Gastroesophageal sphincter (tissue), 4 donors: ENCODE measurements at regions not wholly inside any gene's neighbourhood (a gene's known extent, or its start where the extent isn't known, plus 50 kb on each side); places are given as distances from the start of the nearest gene placed in this dataset.

Experiments used
- ATAC-seq: fragments of 150-250 bp; one replicate; pipeline ENCODE4 v1.9.1; 2016; ENCODE audit warnings: mild to moderate bottlenecking, moderate library complexity
- H3K27ac ChIP-seq, 4 donors: fragments of 200-600 bp; sonication (generic) in 3 of 4; 1 replicate in 3 of 4; 2 replicates in 1 of 4; pipeline ENCODE4 v1.5.1; 2016 to 2019
- H3K27me3 ChIP-seq: fragments of 200-600 bp; sonication (generic); one replicate; pipeline ENCODE4 v1.5.1; 2019
- H3K36me3 ChIP-seq, 2 donors: fragments of 200-600 bp; sonication (generic); one replicate each; pipeline ENCODE4 v1.5.1; 2019; ENCODE audit warnings: control low read depth in 1 of 2
- H3K4me1 ChIP-seq, 3 donors: fragments of 200-600 bp; sonication (generic); 1 replicate in 2 of 3; 2 replicates in 1 of 3; pipeline ENCODE4 v1.5.1; 2016 to 2019; ENCODE audit warnings: control low read depth in 2 of 3
- H3K4me3 ChIP-seq, 2 donors: fragments of 200-600 bp; sonication (generic); one replicate each; pipeline ENCODE4 v1.5.1; 2019; ENCODE audit warnings: mild to moderate bottlenecking in 1 of 2, moderate library complexity in 1 of 2
- H3K9me3 ChIP-seq, 3 donors: fragments of 200-600 bp; sonication (generic); one replicate each; pipeline ENCODE4 v1.5.1; 2017 to 2019; ENCODE audit warnings: control low read depth in 2 of 3
- EP300 ChIP-seq: sonication (generic); formaldehyde crosslinking; IDR thresholded peaks from one replicate; pipeline ENCODE4 v1.6.1; 2017; ENCODE audit warnings: antibody characterized with exemption, mild to moderate bottlenecking
- POLR2A ChIP-seq, 2 donors: fragments of 450-650 bp; IDR thresholded peaks; one replicate each; pipeline ENCODE4 v1.6.1; 2017; ENCODE audit warnings: antibody characterized with exemption in 2 of 2, mild to moderate bottlenecking in 2 of 2, moderate library complexity in 1 of 2
- POLR2AphosphoS5 ChIP-seq: sonication (generic); formaldehyde crosslinking; IDR thresholded peaks from one replicate; pipeline ENCODE4 v1.6.1; 2017; ENCODE audit warnings: antibody characterized with exemption
- WGBS, 2 donors: methylation state at CpG; one replicate each; pipeline ENCODE4 v1.1.5; 2018; ENCODE audit warnings: low coverage in 1 of 2; 5-methylcytosine and 5-hydroxymethylcytosine counted together
- TF ChIP-seq, protein P1 (sequence below), 4 experiments: fragments of 200-600 bp in 2 of 4; fragments of 450-650 bp in 2 of 4; sonication (generic) in 1 of 4; IDR thresholded peaks; one replicate each; pipeline ENCODE4 v1.5.1; 2017 to 2019; ENCODE audit warnings: antibody characterized with exemption in 4 of 4, mild to moderate bottlenecking in 2 of 4, moderate library complexity in 2 of 4

DNA sequence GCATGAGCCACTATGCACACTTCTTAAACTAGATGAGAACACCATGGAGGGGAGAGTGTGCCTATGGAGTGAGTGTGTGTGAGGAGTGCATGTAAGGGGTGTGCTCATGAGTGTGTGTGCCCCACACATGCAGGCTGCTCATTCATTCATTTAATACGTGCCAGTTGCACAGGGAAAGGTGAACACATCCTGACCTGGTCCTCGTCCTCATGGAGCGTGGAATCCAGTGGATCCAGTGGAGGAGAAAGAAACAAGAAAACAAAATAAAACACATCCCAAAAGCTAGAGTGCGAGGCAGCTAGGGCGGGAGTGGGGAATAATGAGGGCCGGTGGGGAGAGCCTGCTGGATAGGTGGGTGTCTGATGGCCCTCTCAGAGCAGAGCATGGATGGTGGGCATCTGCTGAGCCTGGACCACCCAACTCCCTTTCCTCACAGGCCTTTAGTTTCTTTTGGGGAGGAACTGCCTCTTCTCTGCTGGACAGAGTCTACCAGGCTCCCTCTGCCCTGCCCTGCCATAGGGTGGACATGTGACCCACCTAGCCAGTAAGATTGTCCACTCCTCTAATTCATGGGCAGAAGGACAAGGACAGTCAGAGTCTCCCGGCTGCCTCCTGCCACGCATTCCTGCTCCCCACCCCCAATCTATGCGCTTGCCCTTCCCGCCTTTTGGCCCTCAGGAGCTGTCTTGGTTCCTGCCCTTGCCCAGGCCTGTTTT, 204.3 kb downstream of the RAB11FIP4 start:
- peaks cover 4 to 18% (median 6%) of the 10 kb centered on the region in 3 donors for H3K4me1 ChIP-seq
- 84 to 90% methylated on average over 4 to 6 of the region's 10 CpGs for WGBS, 2 donors
- ATAC-seq: no peak

DNA sequence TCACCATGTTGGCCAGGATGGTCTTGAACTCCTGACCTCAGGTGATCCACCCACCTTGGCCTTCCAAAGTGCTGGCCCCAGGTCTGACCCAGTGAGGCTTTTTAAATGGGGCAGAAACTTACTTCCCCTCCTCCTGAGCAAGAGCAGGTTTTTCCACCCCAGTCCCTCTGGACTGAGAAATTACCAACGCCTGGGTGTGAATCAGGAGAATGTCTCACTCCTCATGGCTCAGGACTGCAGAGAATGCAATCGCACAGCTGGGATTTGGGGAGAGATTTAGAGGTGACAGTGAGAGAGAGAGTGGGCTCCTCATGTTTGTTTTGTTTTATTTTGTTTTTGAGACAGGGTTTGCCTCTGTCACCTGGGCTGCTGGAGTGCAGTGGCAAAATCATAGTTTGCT, 203.6 kb downstream of the RAB11FIP4 start:
- peaks cover 4 to 18% (median 6%) of the 10 kb centered on the region in 3 donors for H3K4me1 ChIP-seq
- TF ChIP-seq EP300: no peak
- TF ChIP-seq POLR2A (IDR thresholded peaks at IDR 0.05): no peak
- TF ChIP-seq, protein P1, sequence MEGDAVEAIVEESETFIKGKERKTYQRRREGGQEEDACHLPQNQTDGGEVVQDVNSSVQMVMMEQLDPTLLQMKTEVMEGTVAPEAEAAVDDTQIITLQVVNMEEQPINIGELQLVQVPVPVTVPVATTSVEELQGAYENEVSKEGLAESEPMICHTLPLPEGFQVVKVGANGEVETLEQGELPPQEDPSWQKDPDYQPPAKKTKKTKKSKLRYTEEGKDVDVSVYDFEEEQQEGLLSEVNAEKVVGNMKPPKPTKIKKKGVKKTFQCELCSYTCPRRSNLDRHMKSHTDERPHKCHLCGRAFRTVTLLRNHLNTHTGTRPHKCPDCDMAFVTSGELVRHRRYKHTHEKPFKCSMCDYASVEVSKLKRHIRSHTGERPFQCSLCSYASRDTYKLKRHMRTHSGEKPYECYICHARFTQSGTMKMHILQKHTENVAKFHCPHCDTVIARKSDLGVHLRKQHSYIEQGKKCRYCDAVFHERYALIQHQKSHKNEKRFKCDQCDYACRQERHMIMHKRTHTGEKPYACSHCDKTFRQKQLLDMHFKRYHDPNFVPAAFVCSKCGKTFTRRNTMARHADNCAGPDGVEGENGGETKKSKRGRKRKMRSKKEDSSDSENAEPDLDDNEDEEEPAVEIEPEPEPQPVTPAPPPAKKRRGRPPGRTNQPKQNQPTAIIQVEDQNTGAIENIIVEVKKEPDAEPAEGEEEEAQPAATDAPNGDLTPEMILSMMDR (IDR thresholded peaks at IDR 0.05): no peak
- TF ChIP-seq POLR2AphosphoS5: no peak
- H3K9me3 ChIP-seq: no peaks in the 10 kb centered on the region
- peak overlapping the region in 2 of 4 donors; percentile 1 to 74 for H3K27ac ChIP-seq
- 46 to 80% methylated on average over 1 to 2 of the region's 2 CpGs for WGBS, 2 donors
- no peaks in the 10 kb centered on the region for H3K27me3 ChIP-seq
- H3K4me3 ChIP-seq: no peak overlapping the region
- no peak for ATAC-seq
- peaks cover 0 to 24% of the 10 kb centered on the region in 2 donors for H3K36me3 ChIP-seq

More for the DNA sequence above, 204.3 kb downstream of the RAB11FIP4 start:
- no peaks in the 10 kb centered on the region for H3K9me3 ChIP-seq
- peak overlapping the region; percentile 18 to 74 (median 72) for H3K27ac ChIP-seq
- H3K4me3 ChIP-seq: no peak overlapping the region
- no peaks in the 10 kb centered on the region for H3K27me3 ChIP-seq
- peaks cover 0 to 24% of the 10 kb centered on the region in 2 donors for H3K36me3 ChIP-seq
- TF ChIP-seq POLR2AphosphoS5: no peak
- TF ChIP-seq, protein P1 (IDR thresholded peaks at IDR 0.05): no peak
- no peak for TF ChIP-seq EP300
- no peak for TF ChIP-seq POLR2A (IDR thresholded peaks at IDR 0.05)

DNA sequence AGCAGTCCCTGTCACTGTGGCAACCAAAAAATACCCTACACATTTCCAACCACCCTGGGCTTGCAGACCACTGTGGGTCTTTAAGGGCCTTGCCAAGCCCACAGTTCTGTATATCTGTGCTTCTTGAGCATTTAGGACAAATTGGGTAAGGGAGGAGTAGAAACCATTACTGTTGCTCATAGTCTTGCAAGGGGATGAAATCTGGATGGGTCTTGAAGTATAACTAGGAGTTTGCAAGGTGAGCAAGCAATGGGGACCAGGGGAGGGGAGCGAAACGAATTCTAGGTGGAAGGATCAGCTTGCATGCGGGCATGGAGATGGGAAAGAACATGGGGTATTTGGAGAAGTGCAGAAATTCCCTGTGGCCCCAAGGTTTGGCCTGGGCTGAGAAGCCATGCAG, 202.9 kb downstream of the RAB11FIP4 start:
- peaks cover 4 to 18% (median 6%) of the 10 kb centered on the region in 3 donors for H3K4me1 ChIP-seq
- no peak for ATAC-seq
- H3K27me3 ChIP-seq: no peaks in the 10 kb centered on the region
- 95 to 98% methylated on average over 3 of the region's 3 CpGs for WGBS, 2 donors
- TF ChIP-seq EP300: no peak
- no peak for TF ChIP-seq POLR2A (IDR thresholded peaks at IDR 0.05)
- TF ChIP-seq POLR2AphosphoS5: no peak
- TF ChIP-seq, protein P1 (IDR thresholded peaks at IDR 0.05): no peak
- H3K27ac ChIP-seq: no peak overlapping the region
- H3K36me3 ChIP-seq: peaks cover 0 to 24% of the 10 kb centered on the region in 2 donors
- no peaks in the 10 kb centered on the region for H3K9me3 ChIP-seq
- no peak overlapping the region for H3K4me3 ChIP-seq

DNA sequence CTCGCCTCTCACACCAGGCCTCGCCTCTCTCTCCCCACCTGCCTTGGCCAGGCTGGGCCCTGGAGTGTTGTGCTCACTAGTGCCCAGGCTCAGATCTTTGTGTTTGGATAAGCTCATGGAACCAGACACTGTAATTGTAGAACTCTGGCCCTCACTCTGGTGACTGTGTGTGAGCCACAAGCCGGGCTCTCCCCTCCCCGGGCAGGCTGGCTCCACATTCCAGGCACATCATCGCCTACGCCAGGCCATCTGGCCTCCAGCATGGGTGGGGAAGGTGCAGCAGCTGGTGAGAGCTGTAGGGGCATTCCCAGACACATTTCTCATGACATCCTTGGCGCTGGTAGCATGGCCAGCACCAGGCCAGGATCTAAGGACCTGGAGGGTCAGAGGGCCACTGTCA, 202.3 kb downstream of the RAB11FIP4 start:
- H3K4me3 ChIP-seq: no peak overlapping the region
- TF ChIP-seq POLR2A (IDR thresholded peaks at IDR 0.05) (no peak), EP300 (no peak), POLR2AphosphoS5 (no peak)
- TF ChIP-seq, protein P1 (IDR thresholded peaks at IDR 0.05): no peak
- H3K36me3 ChIP-seq: peaks cover 0 to 24% of the 10 kb centered on the region in 2 donors
- no peak overlapping the region for H3K27ac ChIP-seq
- H3K4me1 ChIP-seq: peaks cover 4 to 18% (median 6%) of the 10 kb centered on the region in 3 donors
- no peaks in the 10 kb centered on the region for H3K27me3 ChIP-seq
- no peaks in the 10 kb centered on the region for H3K9me3 ChIP-seq
- WGBS, 2 donors: 60% methylated on average over 1 of the region's 7 CpGs; no CpG with 5 or more reads in 1 of the 2 donors
- no peak for ATAC-seq

DNA sequence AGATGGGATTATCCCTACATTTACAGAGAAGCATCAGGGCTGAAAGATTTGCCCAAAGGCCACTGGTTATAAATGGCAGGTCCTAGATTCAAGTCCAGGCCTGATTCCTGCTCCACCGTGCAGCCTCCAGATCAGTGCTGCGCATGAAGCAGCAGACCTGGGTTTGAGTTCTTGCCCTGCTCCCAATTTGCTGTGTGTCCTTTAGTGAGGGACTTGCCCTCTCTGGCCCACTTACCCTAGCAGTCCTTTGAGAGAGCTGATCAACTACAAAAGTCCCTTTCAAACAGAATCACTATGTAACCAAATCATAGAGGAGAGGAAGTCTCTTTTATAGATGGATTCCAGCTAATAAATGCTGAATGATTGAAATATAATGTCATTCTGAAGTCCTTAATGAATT, 200.4 kb downstream of the RAB11FIP4 start:
- Histone ChIP-seq H3K27me3 (no peaks in the 10 kb centered on the region), H3K9me3 (no peaks in the 10 kb centered on the region), H3K27ac (no peak overlapping the region), H3K36me3 (peaks cover 0 to 24% of the 10 kb centered on the region in 2 donors), H3K4me1 (peaks cover 4 to 26% (median 6%) of the 10 kb centered on the region in 3 donors), H3K4me3 (no peak overlapping the region)
- no peak for ATAC-seq
- WGBS, 2 donors: no CpG with 5 or more reads among the region's 2 CpGs
- TF ChIP-seq, protein P1 (IDR thresholded peaks at IDR 0.05): no peak
- TF ChIP-seq EP300: no peak
- TF ChIP-seq POLR2AphosphoS5: no peak
- TF ChIP-seq POLR2A (IDR thresholded peaks at IDR 0.05): no peak
